Small intestine (tissue), 7 donors: ENCODE measurements at regions not wholly inside any gene's neighbourhood (a gene's known extent, or its start where the extent isn't known, plus 50 kb on each side); places are given as distances from the start of the nearest gene placed in this dataset.
"Not testable (repeated sequence)": the region's sequence is repeated elsewhere in the genome, so short reads cannot be mapped to it uniquely, and the experiment has no call there.

Experiments
- DNase-seq, 2 donors: peaks; one replicate each; pipeline versions ENCODE4 v3.0.0 to v3.0.0-alpha.2; 2013
- FAIRE-seq: peaks from 2 replicates; lab custom pipeline; 2012; peaks lifted over from hg19 to GRCh38; lab: Jason Lieb, UNC
- H3K27ac ChIP-seq, 3 donors: one replicate each; pipeline ENCODE4 v1.5.1; 2013; ENCODE audit warnings: low read length in 2 of 3, mild to moderate bottlenecking in 2 of 3, control low read depth in 1 of 3, inconsistent platforms in 1 of 3, low read depth in 1 of 3, moderate library complexity in 1 of 3
- H3K27me3 ChIP-seq, 3 donors: one replicate each; pipeline ENCODE4 v1.6.1; 2013; ENCODE audit warnings: low read length in 3 of 3, inconsistent platforms in 1 of 3; ENCODE audit not compliant: control insufficient read depth in 3 of 3, insufficient read depth in 3 of 3
- H3K36me3 ChIP-seq, 3 donors: one replicate each; pipeline ENCODE4 v1.6.1; 2013; ENCODE audit warnings: low read length in 3 of 3, inconsistent platforms in 1 of 3, low read depth in 1 of 3, mild to moderate bottlenecking in 1 of 3, moderate library complexity in 1 of 3; ENCODE audit not compliant: control insufficient read depth in 3 of 3, insufficient read depth in 2 of 3
- H3K4me1 ChIP-seq, 3 donors: one replicate each; pipeline ENCODE4 v1.6.1; 2013; ENCODE audit warnings: low read length in 2 of 3, inconsistent platforms in 1 of 3, low read depth in 1 of 3, mild to moderate bottlenecking in 1 of 3, moderate library complexity in 1 of 3; ENCODE audit not compliant: control insufficient read depth in 3 of 3, insufficient read depth in 2 of 3
- H3K4me3 ChIP-seq, 3 donors: one replicate each; pipeline ENCODE4 v1.5.1; 2013; ENCODE audit warnings: low read length in 3 of 3, control low read depth in 1 of 3, inconsistent platforms in 1 of 3, low read depth in 1 of 3, mild to moderate bottlenecking in 1 of 3, moderate library complexity in 1 of 3
- H3K9me3 ChIP-seq, 2 donors: one replicate each; pipeline ENCODE4 v1.6.1; 2013; ENCODE audit warnings: low read depth in 1 of 2, low read length in 1 of 2; ENCODE audit not compliant: control insufficient read depth in 2 of 2, insufficient read depth in 1 of 2
- WGBS, 3 donors: extraction: QIAGEN DNeasy Blood & Tissue Kit; methylation state at CpG; one replicate each; pipeline ENCODE4 v1.1.7; 2013; 5-methylcytosine and 5-hydroxymethylcytosine counted together
- donor health status: healthy with polysubstance abuse.
- donor health status: control.
- donor health status: control.
- donor health status: Bipolar disorder and iron deficiency.
- donor health status: healthy.

DNA sequence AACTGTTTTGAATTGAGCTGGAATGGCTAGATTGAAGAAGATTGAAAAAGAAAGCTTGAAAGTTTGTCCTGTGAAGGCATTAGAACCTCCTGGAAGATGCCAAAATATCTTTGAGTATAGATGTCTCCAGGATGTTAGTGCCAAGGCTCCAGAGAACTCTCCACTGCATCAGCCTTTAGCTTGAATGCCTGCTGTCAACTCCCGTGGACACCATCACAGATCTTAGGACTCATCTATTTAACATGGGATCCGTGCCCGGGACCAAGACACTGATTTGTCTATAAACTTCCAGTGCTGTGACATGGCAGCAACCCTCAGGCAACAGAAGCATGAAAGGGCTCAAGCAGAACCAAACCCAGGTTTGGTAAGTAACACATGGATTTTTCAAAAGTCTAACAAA lies 670.9 kb upstream of the ST8SIA4 start:
- Histone ChIP-seq H3K27me3 (no peaks in the 10 kb centered on the region), H3K36me3 (no peaks in the 10 kb centered on the region), H3K4me1 (no peaks in the 10 kb centered on the region), H3K27ac (no peak overlapping the region), H3K4me3 (no peak overlapping the region), H3K9me3 (no peaks in the 10 kb centered on the region)
- FAIRE-seq (no peak), DNase-seq (no peak)
- 83 to 87% (median 83%) methylated on average over 3 of the region's 3 CpGs for WGBS, 3 donors

- Histone ChIP-seq H3K9me3 (no peaks in the 10 kb centered on the region), H3K4me3 (no peak overlapping the region), H3K4me1 (no peaks in the 10 kb centered on the region), H3K36me3 (no peaks in the 10 kb centered on the region), H3K27ac (no peak overlapping the region), H3K27me3 (no peaks in the 10 kb centered on the region)
- 71 to 84% (median 74%) methylated on average over 3 of the region's 3 CpGs for WGBS, 3 donors
- DNase-seq (no peak), FAIRE-seq (no peak)
These were observed 657.9 kb upstream of the ST8SIA4 start for GRCh38 chr5:101561018-101561417.

DNA sequence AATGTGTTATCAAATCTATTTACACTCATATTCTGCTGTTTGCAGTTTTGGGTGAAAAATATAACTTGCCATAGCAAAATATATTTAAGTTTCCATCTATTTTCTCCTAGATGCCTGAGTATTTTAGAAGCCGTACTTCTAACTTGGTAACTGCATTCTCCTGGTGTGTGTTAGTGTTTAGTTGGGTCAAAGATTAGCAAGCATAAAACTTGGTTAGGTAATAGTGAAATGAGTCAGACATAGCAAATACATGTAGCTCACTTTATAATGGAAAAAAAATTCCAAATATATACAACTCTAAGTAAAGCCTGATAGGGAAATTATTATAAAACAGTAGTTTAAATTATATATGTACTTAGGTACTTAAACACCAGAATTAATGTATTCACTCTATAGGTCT lies 640.7 kb upstream of the ST8SIA4 start:
- DNase-seq (no peak), FAIRE-seq (no peak)
- WGBS, 3 donors, result 78 to 86% (median 81%) methylated on average over 1 of the region's 1 CpG
- Histone ChIP-seq H3K4me1 (no peaks in the 10 kb centered on the region), H3K27me3 (no peaks in the 10 kb centered on the region), H3K27ac (no peak overlapping the region), H3K36me3 (no peaks in the 10 kb centered on the region), H3K4me3 (no peak overlapping the region), H3K9me3 (no peaks in the 10 kb centered on the region)

DNA sequence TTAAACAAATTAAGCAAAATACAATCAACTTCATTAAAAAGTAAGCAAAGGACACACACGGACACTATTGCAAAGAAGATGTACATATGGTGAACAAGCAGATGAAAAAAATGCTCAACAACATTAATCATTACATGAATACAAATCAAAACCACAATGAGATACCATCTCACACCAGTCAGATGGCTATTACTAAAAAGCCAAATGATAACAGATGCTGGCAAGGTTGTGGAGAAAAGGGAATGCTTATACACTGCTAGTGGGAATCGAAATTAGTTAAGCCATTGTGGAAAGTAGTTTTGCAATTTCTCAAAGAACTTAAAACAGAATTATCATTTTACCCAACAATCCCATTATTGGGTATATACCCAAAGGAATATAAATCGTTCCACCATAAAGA lies 636.2 kb upstream of the ST8SIA4 start:
- no peak for FAIRE-seq

GRCh38 chr5:101535626-101536025 lies 632.5 kb upstream of the ST8SIA4 start:
- WGBS, 3 donors, result 40 to 77% (median 48%) methylated on average over 1 of the region's 1 CpG
- DNase-seq, result no peak
- no peaks in the 10 kb centered on the region for H3K27me3 ChIP-seq
- H3K36me3 ChIP-seq, result no peaks in the 10 kb centered on the region
- H3K4me3 ChIP-seq, result no peak overlapping the region
- H3K27ac ChIP-seq, result no peak overlapping the region
- no peak for FAIRE-seq
- peaks cover 0 to 1% of the 10 kb centered on the region in 2 donors for H3K9me3 ChIP-seq
- no peaks in the 10 kb centered on the region for H3K4me1 ChIP-seq

More for the DNA sequence above, 636.2 kb upstream of the ST8SIA4 start:
- DNase-seq, result no peak
- H3K27ac ChIP-seq, result no peak overlapping the region
- WGBS, 3 donors, result 63 to 69% (median 68%) methylated on average over 3 of the region's 3 CpGs
- H3K27me3 ChIP-seq, result no peaks in the 10 kb centered on the region
- no peak overlapping the region for H3K4me3 ChIP-seq
- H3K36me3 ChIP-seq, result no peaks in the 10 kb centered on the region
- H3K9me3 ChIP-seq, result peaks cover 0 to 1% of the 10 kb centered on the region in 2 donors
- H3K4me1 ChIP-seq, result no peaks in the 10 kb centered on the region

GRCh38 chr5:101534491-101535110 lies 631.5 kb upstream of the ST8SIA4 start:
- WGBS, 3 donors, result 55 to 60% (median 59%) methylated on average over 6 of the region's 6 CpGs
- no peak for DNase-seq
- Histone ChIP-seq H3K4me1 (no peaks in the 10 kb centered on the region), H3K27ac (no peak overlapping the region), H3K27me3 (no peaks in the 10 kb centered on the region), H3K9me3 (peaks cover 0 to 1% of the 10 kb centered on the region in 2 donors), H3K36me3 (no peaks in the 10 kb centered on the region), H3K4me3 (no peak overlapping the region)
- FAIRE-seq, result no peak

GRCh38 chr5:101532430-101532829 lies 629.3 kb upstream of the ST8SIA4 start:
- no peak for FAIRE-seq
- WGBS, 3 donors, result 53 to 59% (median 54%) methylated on average over 2 of the region's 2 CpGs

DNA sequence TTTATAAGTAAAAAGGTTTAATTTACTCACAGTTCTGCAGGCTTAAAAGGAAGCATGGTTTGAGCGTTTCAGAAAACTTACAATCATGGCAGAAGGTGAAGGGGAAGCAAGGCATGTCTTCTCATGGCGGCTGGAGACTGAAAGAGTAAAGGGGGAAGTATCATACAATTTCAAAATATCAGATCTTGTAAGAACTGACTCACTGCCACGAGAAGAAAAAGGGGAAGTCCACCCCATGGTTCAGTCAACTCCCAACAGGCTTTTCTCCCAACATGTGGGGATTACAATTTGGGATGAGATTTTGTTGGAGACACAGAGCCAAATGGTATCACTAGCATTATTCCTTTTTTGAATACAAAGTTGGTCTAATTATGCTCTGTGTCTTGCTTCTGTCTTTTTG lies 627.9 kb upstream of the ST8SIA4 start:
- Histone ChIP-seq H3K4me3 (no peak overlapping the region), H3K4me1 (no peaks in the 10 kb centered on the region), H3K27ac (no peak overlapping the region), H3K36me3 (no peaks in the 10 kb centered on the region), H3K9me3 (peaks cover 0 to 6% of the 10 kb centered on the region in 2 donors), H3K27me3 (no peaks in the 10 kb centered on the region)
- no peak for FAIRE-seq
- no peak for DNase-seq
- 52 to 68% (median 61%) methylated on average over 3 of the region's 3 CpGs for WGBS, 3 donors

More at GRCh38 chr5:101532430-101532829, 629.3 kb upstream of the ST8SIA4 start:
- H3K36me3 ChIP-seq, result no peaks in the 10 kb centered on the region
- H3K9me3 ChIP-seq, result peaks cover 1 to 6% of the 10 kb centered on the region in 2 donors
- no peaks in the 10 kb centered on the region for H3K27me3 ChIP-seq
- H3K4me1 ChIP-seq, result no peaks in the 10 kb centered on the region
- no peak for DNase-seq
- no peak overlapping the region for H3K27ac ChIP-seq
- H3K4me3 ChIP-seq, result no peak overlapping the region

GRCh38 chr5:101529094-101529493 lies 626.0 kb upstream of the ST8SIA4 start:
- not testable (repeated sequence) for DNase-seq, H3K27me3 ChIP-seq, FAIRE-seq, H3K27ac ChIP-seq, H3K4me1 ChIP-seq, H3K4me3 ChIP-seq, H3K36me3 ChIP-seq, H3K9me3 ChIP-seq
- WGBS, 3 donors, result 69 to 87% (median 71%) methylated on average over 8 of the region's 8 CpGs
